Peyer's patch (tissue), 4 donors: ENCODE measurements at regions not wholly inside any gene's neighbourhood (a gene's known extent, or its start where the extent isn't known, plus 50 kb on each side); places are given as distances from the start of the nearest gene placed in this dataset.

Source experiments
- DNase-seq, 3 donors: peaks; one replicate each; pipeline ENCODE4 v3.0.0-alpha.2; 2017 to 2019
- H3K27ac ChIP-seq, 4 donors: fragments of 200-600 bp; sonication (generic); one replicate each; pipeline ENCODE4 v1.5.1; 2016 to 2019
- H3K27me3 ChIP-seq, 2 donors: fragments of 200-600 bp; sonication (generic); one replicate each; pipeline ENCODE4 v1.5.1; 2019
- H3K36me3 ChIP-seq, 3 donors: fragments of 200-600 bp; sonication (generic); one replicate each; pipeline ENCODE4 v1.5.1; 2016 to 2019
- H3K4me1 ChIP-seq, 4 donors: fragments of 200-600 bp; sonication (generic); one replicate each; pipeline ENCODE4 v1.5.1; 2016 to 2019
- H3K4me3 ChIP-seq, 4 donors: fragments of 200-600 bp; sonication (generic); 1 replicate in 3 of 4; 2 replicates in 1 of 4; pipeline ENCODE4 v1.5.1; 2016 to 2019; ENCODE audit warnings: mild to moderate bottlenecking in 1 of 4
- H3K9me3 ChIP-seq, 4 donors: fragments of 200-600 bp; sonication (generic); one replicate each; pipeline ENCODE4 v1.5.1; 2016 to 2019; ENCODE audit warnings: mild to moderate bottlenecking in 1 of 4
- CTCF ChIP-seq, 6 experiments: fragments of 450-650 bp in 4 of 6; fragments of 200-600 bp in 2 of 6; sonication (generic) in 1 of 6; IDR thresholded peaks; one replicate each; pipeline ENCODE4 v1.5.1; 2017 to 2019; ENCODE audit warnings: antibody characterized with exemption in 6 of 6, mild to moderate bottlenecking in 3 of 6, moderate library complexity in 1 of 6
- POLR2A ChIP-seq, 2 donors: fragments of 450-650 bp; IDR thresholded peaks; one replicate each; pipeline ENCODE4 v1.5.1; 2017; ENCODE audit warnings: antibody characterized with exemption in 2 of 2, mild to moderate bottlenecking in 2 of 2, moderate library complexity in 2 of 2

DNA sequence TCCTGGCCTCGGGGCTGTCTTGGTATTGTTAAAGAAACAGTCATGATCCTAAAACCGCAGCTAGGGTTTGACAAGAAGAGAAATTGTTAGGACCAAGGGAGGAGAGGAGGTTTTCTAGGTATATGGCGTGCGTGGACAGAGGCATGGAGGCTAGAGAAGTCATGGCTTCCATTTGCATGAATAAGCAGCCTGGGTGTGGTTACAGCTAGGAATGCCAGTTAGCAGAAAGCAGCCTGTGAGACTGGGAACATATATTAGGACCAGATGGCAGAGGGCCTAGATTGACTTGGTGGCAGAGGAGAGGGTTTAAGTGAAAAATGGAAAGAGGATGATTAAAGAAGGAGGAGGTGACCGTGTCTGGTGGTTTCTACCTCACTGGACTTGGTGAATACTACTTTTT, 573.6 kb upstream of the ARRDC4 start:
- no peaks in the 10 kb centered on the region for H3K9me3 ChIP-seq
- no peaks in the 10 kb centered on the region for H3K4me1 ChIP-seq
- H3K27ac ChIP-seq: no peak overlapping the region
- no peak for TF ChIP-seq POLR2A (IDR thresholded peaks at IDR 0.05)
- no peak for TF ChIP-seq CTCF (IDR thresholded peaks at IDR 0.05)
- no peaks in the 10 kb centered on the region for H3K36me3 ChIP-seq
- DNase-seq: no peak
- no peak overlapping the region for H3K4me3 ChIP-seq
- H3K27me3 ChIP-seq: no peaks in the 10 kb centered on the region

GRCh38 chr15:97401195-97401594, 559.3 kb upstream of the ARRDC4 start:
- Histone ChIP-seq H3K36me3 (no peaks in the 10 kb centered on the region), H3K4me3 (no peak overlapping the region), H3K27ac (no peak overlapping the region), H3K27me3 (no peaks in the 10 kb centered on the region), H3K9me3 (no peaks in the 10 kb centered on the region), H3K4me1 (no peaks in the 10 kb centered on the region)
- no peak for TF ChIP-seq POLR2A (IDR thresholded peaks at IDR 0.05)
- no peak for DNase-seq

DNA sequence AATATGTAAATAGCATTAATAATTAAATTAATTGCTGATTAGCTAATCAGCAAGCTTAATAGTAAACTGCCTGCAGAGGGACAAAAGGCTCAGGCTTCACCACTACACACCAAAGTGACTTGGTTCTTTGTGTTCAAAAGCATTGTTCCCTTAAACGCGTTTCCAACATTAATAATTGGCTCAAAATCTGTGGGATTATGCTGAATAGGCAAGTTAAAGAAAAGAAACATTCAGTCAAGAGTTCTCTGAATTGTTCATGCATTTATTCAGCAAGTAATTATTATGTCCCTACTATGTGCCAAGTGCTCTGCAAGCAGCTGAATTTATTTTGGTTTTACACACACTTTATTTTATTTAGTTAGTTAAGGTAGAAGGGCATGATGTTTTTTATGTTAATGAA, 558.5 kb upstream of the ARRDC4 start:
- TF ChIP-seq POLR2A (IDR thresholded peaks at IDR 0.05) (no peak), CTCF (IDR thresholded peaks at IDR 0.05) (no peak)

DNA sequence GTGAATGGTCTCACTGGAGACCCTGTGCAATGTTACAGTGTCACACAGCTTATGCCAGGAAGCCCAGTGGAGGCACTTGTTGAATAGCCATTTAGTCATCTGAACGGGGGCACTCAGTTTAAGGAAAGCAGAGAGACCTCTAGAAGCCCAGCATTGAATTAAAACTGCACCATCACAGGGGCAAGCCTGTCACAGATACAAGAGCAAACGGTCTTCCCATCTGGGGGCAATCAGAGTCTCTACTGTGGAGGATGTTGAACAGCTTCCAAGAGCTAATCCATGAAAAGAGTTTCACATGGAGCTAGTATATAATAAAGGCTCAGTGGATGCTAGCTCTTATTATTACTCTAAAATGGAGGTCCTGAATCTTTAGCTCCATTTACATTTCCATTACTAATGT, 553.7 kb upstream of the ARRDC4 start:
- H3K27ac ChIP-seq: no peak overlapping the region
- H3K4me1 ChIP-seq: peaks cover 0 to 13% (median 0%) of the 10 kb centered on the region in 4 donors
- no peak overlapping the region for H3K4me3 ChIP-seq
- no peak for DNase-seq
- no peaks in the 10 kb centered on the region for H3K27me3 ChIP-seq
- H3K36me3 ChIP-seq: no peaks in the 10 kb centered on the region
- TF ChIP-seq CTCF (IDR thresholded peaks at IDR 0.05) (no peak), POLR2A (IDR thresholded peaks at IDR 0.05) (no peak)
- H3K9me3 ChIP-seq: no peaks in the 10 kb centered on the region

More for the DNA sequence above, 558.5 kb upstream of the ARRDC4 start:
- DNase-seq: no peak
- H3K27me3 ChIP-seq: no peaks in the 10 kb centered on the region
- H3K4me3 ChIP-seq: no peak overlapping the region
- no peaks in the 10 kb centered on the region for H3K9me3 ChIP-seq
- no peaks in the 10 kb centered on the region for H3K36me3 ChIP-seq
- H3K4me1 ChIP-seq: no peaks in the 10 kb centered on the region
- H3K27ac ChIP-seq: no peak overlapping the region

- DNase-seq: peak in 2 of 3 donors; percentile 51 to 60
- TF ChIP-seq POLR2A (IDR thresholded peaks at IDR 0.05) (no peak), CTCF (IDR thresholded peaks at IDR 0.05) (no peak)
- Histone ChIP-seq H3K27ac (no peak overlapping the region), H3K9me3 (no peaks in the 10 kb centered on the region), H3K4me1 (peaks cover 0 to 13% (median 0%) of the 10 kb centered on the region in 4 donors), H3K4me3 (no peak overlapping the region), H3K27me3 (no peaks in the 10 kb centered on the region), H3K36me3 (no peaks in the 10 kb centered on the region)
Measured at GRCh38 chr15:97410897-97411575, 549.5 kb upstream of the ARRDC4 start.

DNA sequence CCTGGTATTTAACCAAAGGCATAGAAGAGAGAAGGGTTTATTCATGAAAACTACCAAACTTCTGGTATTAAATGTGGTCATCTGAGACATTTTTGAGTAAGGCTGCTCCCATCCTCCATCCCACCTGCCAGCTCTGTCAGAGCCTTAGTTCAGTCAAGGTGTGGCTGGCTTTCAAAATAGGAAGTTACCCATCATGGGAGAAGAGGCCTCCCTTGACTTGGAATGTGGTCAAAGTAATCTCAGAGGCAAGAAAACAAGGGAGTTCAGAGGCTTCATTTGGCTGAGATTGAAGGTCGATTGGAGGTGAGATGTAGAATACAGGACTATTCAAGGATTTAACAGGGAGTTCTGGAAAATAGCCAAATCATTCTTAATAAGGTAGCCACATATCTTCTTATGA, 540.4 kb upstream of the ARRDC4 start:
- no peaks in the 10 kb centered on the region for H3K36me3 ChIP-seq
- no peak for TF ChIP-seq POLR2A (IDR thresholded peaks at IDR 0.05)
- no peak for TF ChIP-seq CTCF (IDR thresholded peaks at IDR 0.05)

More for the DNA sequence above, 540.4 kb upstream of the ARRDC4 start:
- Histone ChIP-seq H3K4me3 (no peak overlapping the region), H3K4me1 (no peaks in the 10 kb centered on the region), H3K9me3 (no peaks in the 10 kb centered on the region), H3K27ac (no peak overlapping the region), H3K27me3 (no peaks in the 10 kb centered on the region)
- no peak for DNase-seq
